GM12865 (cell line): ENCODE measurements at regions not wholly inside any gene's neighbourhood (a gene's known extent, or its start where the extent isn't known, plus 50 kb on each side); places are given as distances from the start of the nearest gene placed in this dataset.
"Not testable (repeated sequence)": the region's sequence is repeated elsewhere in the genome, so short reads cannot be mapped to it uniquely, and the experiment has no call there.

Experiments
- DNase-seq: peaks from one replicate; pipeline ENCODE4 v3.0.0; 2010; ENCODE audit warnings: low read depth
- H3K4me3 ChIP-seq: 2 replicates; pipeline ENCODE4 v1.5.1; 2011; ENCODE audit warnings: mild to moderate bottlenecking, low read depth, low read length, control low read depth
- TF ChIP-seq, protein P1 (sequence below): IDR thresholded peaks from 2 replicates; pipeline ENCODE4 v1.5.1; 2011; ENCODE audit warnings: low read length, control low read depth, low read depth, inconsistent platforms; ENCODE audit not compliant: insufficient read depth; ENCODE audit errors: missing control alignments

- DNase-seq = no peak
- H3K4me3 ChIP-seq = no peak overlapping the region
- TF ChIP-seq, protein P1, sequence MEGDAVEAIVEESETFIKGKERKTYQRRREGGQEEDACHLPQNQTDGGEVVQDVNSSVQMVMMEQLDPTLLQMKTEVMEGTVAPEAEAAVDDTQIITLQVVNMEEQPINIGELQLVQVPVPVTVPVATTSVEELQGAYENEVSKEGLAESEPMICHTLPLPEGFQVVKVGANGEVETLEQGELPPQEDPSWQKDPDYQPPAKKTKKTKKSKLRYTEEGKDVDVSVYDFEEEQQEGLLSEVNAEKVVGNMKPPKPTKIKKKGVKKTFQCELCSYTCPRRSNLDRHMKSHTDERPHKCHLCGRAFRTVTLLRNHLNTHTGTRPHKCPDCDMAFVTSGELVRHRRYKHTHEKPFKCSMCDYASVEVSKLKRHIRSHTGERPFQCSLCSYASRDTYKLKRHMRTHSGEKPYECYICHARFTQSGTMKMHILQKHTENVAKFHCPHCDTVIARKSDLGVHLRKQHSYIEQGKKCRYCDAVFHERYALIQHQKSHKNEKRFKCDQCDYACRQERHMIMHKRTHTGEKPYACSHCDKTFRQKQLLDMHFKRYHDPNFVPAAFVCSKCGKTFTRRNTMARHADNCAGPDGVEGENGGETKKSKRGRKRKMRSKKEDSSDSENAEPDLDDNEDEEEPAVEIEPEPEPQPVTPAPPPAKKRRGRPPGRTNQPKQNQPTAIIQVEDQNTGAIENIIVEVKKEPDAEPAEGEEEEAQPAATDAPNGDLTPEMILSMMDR = no peak
Measured at GRCh38 chr11:87528752-87529151, 491.0 kb downstream of the TMEM135 start.

DNA sequence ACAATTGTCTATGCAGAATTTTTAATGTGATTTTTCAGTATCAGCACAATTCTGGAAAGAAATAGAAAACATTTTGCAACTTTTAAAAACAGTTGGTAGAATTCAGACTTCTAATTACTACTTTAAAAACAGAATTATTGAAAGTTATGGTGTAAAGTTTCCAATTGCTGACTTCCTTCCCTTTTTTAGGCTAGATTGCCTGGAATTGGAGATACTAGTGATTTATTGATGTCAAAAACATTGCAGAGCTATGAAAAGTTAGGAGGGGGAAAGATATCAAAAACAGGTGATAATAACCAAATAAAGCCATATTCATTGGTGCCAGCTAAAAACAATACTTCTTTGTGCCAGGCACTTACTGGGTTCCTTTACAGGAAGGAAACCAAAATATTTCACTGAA is 485.5 kb downstream of the TMEM135 start:
- H3K4me3 ChIP-seq = no peak overlapping the region
- TF ChIP-seq, protein P1 = no peak
- no peak for DNase-seq

DNA sequence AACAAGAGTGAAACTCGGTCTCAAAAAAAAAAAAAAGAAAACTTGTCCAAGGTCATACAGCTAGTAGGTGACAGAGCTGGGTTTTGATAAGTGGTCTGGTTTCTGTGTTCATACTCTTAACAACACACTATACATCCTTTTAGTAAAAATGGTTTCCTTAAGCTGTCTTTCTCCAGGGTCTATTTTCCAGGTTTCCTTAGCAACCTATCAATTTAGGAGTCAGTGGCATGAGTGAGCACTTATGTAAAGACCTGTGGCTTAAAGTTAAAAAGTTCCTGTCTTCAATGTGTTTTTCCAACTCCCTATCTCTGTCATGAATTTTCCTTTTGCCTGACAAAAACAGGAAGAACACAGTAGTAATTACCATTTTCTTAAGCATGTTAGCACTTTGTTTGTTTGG is 480.5 kb downstream of the TMEM135 start:
- no peak overlapping the region for H3K4me3 ChIP-seq
- TF ChIP-seq, protein P1 = no peak
- no peak for DNase-seq

- H3K4me3 ChIP-seq = no peak overlapping the region
- no peak for DNase-seq
- TF ChIP-seq, protein P1 = no peak
Measured at GRCh38 chr11:87517351-87517750, 479.6 kb downstream of the TMEM135 start.

GRCh38 chr11:87507722-87508121 is 470.0 kb downstream of the TMEM135 start:
- DNase-seq, H3K4me3 ChIP-seq: not testable (repeated sequence)

GRCh38 chr11:87506946-87507345 is 469.2 kb downstream of the TMEM135 start:
- H3K4me3 ChIP-seq, DNase-seq: not testable (repeated sequence)

- TF ChIP-seq, protein P1 = no peak
- H3K4me3 ChIP-seq = no peak overlapping the region
- no peak for DNase-seq
Measured at GRCh38 chr11:87501388-87501787, 463.7 kb downstream of the TMEM135 start.

GRCh38 chr11:87494936-87495335 is 457.2 kb downstream of the TMEM135 start:
- not testable (repeated sequence) for H3K4me3 ChIP-seq, DNase-seq

DNA sequence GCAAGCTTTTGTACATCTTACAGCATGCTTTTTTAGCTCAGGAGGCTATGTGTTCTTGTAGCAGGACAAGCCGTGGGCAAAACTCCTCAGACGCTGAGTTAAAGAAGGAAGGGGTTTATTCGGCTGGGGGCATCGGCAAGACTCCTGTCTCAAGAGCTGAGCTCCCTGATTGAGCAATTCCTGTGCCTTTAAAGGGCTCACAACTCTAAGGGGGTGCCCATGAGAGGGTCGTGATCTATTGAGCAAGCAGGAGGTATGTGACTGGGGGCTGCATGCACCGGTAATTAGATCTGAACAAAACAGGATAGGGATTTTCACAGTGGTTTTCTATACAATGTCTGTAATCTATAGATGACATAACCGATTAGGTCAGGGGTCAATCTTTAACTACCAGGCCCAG is 456.3 kb downstream of the TMEM135 start:
- not testable (repeated sequence) for DNase-seq, H3K4me3 ChIP-seq
